Glutamatergic neuron (in vitro differentiated cells): ENCODE measurements at regions not wholly inside any gene's neighbourhood (a gene's known extent, or its start where the extent isn't known, plus 50 kb on each side); places are given as distances from the start of the nearest gene placed in this dataset.

Experiments used
- DNase-seq: peaks from one replicate; pipeline ENCODE4 v3.0.0; 2022
- H3K27ac Mint-ChIP-seq: one replicate; pipeline ENCODE4 v1.8.0; 2020; ENCODE audit warnings: mild to moderate bottlenecking, mixed read lengths, inconsistent platforms; ENCODE audit not compliant: unreplicated experiment
- H3K27me3 Mint-ChIP-seq: one replicate; pipeline ENCODE4 v1.8.0; 2020; ENCODE audit warnings: mild to moderate bottlenecking, moderate library complexity, mixed read lengths, inconsistent platforms; ENCODE audit not compliant: unreplicated experiment
- H3K36me3 Mint-ChIP-seq: one replicate; pipeline ENCODE4 v1.8.0; 2020; ENCODE audit warnings: mild to moderate bottlenecking, mixed read lengths, inconsistent platforms; ENCODE audit not compliant: unreplicated experiment
- H3K4me1 Mint-ChIP-seq: one replicate; pipeline ENCODE4 v1.8.0; 2020; ENCODE audit warnings: mild to moderate bottlenecking, low read depth, mixed read lengths, inconsistent platforms; ENCODE audit not compliant: unreplicated experiment
- H3K4me3 Mint-ChIP-seq: one replicate; pipeline ENCODE4 v1.8.0; 2020; ENCODE audit warnings: mild to moderate bottlenecking, mixed read lengths, inconsistent platforms; ENCODE audit not compliant: unreplicated experiment
- H3K9me3 Mint-ChIP-seq: one replicate; pipeline ENCODE4 v1.8.0; 2020; ENCODE audit warnings: mild to moderate bottlenecking, moderate library complexity, mixed read lengths, inconsistent platforms; ENCODE audit not compliant: unreplicated experiment
- TF ChIP-seq, protein P1 (sequence below): fragments of 200-600 bp; sonication (generic); IDR thresholded peaks from one replicate; pipeline ENCODE4 v1.5.0; 2021; ENCODE audit not compliant: partially characterized antibody, unreplicated experiment

DNA sequence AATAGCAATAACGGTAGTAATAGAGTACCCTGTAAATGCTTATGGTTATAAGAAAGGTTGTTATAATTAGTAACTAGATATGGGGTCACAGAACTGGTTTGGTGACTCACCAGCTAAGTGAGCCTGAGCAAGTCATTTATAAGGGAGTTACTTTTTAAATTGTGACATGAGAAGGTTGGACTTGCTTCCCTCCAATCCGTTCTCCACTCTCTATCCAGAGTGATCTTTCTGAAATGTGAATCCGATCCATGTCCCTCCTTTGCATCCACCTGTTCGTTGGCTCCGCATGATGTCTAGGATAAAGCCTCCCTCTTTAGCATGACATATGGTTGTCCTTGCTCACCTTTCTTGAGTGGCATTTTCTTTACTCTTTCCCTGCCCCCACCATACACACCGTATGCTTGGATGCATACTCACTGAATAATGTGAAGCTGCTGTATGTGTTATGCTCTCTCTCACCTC lies 83.1 kb downstream of the CDC42EP3 start:
- TF ChIP-seq, protein P1, sequence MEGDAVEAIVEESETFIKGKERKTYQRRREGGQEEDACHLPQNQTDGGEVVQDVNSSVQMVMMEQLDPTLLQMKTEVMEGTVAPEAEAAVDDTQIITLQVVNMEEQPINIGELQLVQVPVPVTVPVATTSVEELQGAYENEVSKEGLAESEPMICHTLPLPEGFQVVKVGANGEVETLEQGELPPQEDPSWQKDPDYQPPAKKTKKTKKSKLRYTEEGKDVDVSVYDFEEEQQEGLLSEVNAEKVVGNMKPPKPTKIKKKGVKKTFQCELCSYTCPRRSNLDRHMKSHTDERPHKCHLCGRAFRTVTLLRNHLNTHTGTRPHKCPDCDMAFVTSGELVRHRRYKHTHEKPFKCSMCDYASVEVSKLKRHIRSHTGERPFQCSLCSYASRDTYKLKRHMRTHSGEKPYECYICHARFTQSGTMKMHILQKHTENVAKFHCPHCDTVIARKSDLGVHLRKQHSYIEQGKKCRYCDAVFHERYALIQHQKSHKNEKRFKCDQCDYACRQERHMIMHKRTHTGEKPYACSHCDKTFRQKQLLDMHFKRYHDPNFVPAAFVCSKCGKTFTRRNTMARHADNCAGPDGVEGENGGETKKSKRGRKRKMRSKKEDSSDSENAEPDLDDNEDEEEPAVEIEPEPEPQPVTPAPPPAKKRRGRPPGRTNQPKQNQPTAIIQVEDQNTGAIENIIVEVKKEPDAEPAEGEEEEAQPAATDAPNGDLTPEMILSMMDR = no peak
- H3K4me3 Mint-ChIP-seq = no peak overlapping the region
- peaks cover 1% of the 10 kb centered on the region for H3K27me3 Mint-ChIP-seq
- no peaks in the 10 kb centered on the region for H3K36me3 Mint-ChIP-seq
- H3K9me3 Mint-ChIP-seq = peaks cover 3% of the 10 kb centered on the region
- H3K27ac Mint-ChIP-seq = no peak overlapping the region
- peaks cover 25% of the 10 kb centered on the region for H3K4me1 Mint-ChIP-seq
- DNase-seq = no peak

DNA sequence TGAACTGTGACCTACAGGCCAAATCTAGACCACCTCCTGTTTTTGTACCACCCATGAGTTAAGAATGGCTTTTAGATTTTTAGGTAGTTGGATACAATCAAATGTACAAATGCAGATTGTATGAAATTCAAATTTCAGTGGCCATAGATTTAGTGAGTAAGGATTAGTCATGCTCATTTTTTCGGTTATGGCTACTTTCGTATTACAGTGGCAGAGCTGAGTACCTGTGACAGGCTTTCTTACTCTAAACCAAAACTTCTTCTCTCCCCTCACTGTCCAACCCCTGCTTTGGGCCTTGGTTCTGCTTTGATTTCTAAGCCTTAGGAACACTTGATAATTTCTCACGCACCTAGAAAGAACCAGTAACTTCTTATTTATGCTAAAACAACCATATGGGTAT lies 82.1 kb downstream of the CDC42EP3 start:
- no peak for DNase-seq
- Mint-ChIP-seq H3K36me3 (no peaks in the 10 kb centered on the region), H3K27me3 (peaks cover 1% of the 10 kb centered on the region), H3K4me1 (peaks cover 15% of the 10 kb centered on the region), H3K4me3 (no peak overlapping the region), H3K27ac (no peak overlapping the region), H3K9me3 (no peaks in the 10 kb centered on the region)
- TF ChIP-seq, protein P1 = no peak

DNA sequence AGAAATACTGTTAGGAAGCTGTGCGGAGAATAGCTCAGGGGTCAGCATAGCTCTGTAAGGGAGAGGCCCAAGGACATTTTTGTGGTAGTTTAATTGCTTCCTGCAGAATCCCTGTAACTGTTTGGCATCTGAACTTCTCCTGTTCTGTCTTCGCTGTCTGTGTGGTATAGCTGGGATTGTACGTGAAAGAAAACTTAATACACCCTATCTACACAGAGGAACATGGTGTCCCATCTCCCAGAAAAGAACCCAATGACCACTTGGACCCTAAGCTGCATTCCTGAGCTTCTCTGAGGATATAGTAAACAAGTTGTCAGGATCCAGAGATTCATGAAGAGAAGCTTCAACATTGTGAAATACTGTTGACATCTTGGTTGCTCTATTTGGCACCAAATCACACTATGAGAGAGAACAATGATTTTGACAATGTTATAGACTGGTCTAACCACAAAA lies 81.3 kb downstream of the CDC42EP3 start:
- Mint-ChIP-seq H3K27me3 (peaks cover 1% of the 10 kb centered on the region), H3K9me3 (no peaks in the 10 kb centered on the region), H3K4me1 (peaks cover 8% of the 10 kb centered on the region), H3K4me3 (no peak overlapping the region), H3K27ac (no peak overlapping the region), H3K36me3 (no peaks in the 10 kb centered on the region)
- no peak for DNase-seq
- TF ChIP-seq, protein P1 = no peak
